ENCODE measurements at regions not wholly inside any gene's neighbourhood (a gene's known extent, or its start where the extent isn't known, plus 50 kb on each side); places are given as distances from the start of the nearest gene placed in this dataset.

DNA sequence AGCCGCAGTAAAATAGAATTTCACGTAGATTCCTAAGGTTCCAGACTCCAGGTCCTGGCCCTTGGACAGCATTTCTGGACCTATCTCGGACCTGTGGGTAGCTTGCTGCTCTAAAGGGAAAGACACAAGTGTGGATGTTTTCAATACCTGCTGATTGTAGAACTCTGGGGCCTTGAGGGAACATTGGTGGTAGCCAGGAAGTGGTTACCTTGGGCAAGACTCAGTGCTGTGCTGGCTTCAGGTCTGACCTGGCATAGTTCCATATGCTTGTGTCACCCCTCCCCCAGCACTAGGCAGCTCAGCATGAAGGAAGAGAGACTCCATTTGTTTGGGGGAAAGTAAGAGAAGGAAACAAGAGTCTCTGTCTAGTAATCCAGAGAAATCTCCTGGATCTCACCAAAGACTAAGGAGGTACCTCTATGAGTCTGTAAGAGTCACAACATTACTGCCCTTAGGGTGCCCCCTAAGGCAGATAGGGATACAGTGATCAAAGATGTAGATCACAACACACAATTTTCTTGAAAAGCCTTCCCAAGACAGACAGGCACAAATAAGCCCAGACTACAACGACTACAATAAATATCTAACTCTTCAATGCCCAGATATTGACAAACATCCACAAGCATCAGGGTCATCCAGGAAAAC, 398.8 kb downstream of the TGFB2 start:
- TF ChIP-seq CTCF (IDR thresholded peaks at IDR 0.05; ENCODE audit: insufficient read depth, low read length, poor library complexity, severe bottlenecking) = no peak
- TF ChIP-seq EZH2phosphoT487 (conservative IDR thresholded peaks at IDR 0.05; ENCODE audit: low read length) = no peak
